CD14-positive monocyte (primary cell): ENCODE measurements at regions not wholly inside any gene's neighbourhood (a gene's known extent, or its start where the extent isn't known, plus 50 kb on each side); places are given as distances from the start of the nearest gene placed in this dataset.

Experiments used
- DNase-seq, 3 donors: peaks; one replicate each; pipeline ENCODE4 v3.0.0-alpha.2; 2011 to 2022
- H2AFZ ChIP-seq: 2 replicates; pipeline ENCODE4 v1.6.0; 2012; ENCODE audit warnings: mild to moderate bottlenecking, low read depth, low read length, inconsistent platforms; ENCODE audit not compliant: insufficient read depth, poor library complexity, severe bottlenecking
- H3K27ac ChIP-seq, 2 donors: 1 replicate in 1 of 2; 2 replicates in 1 of 2; pipeline ENCODE4 v1.5.1; 2012 to 2013; ENCODE audit warnings: low read length in 2 of 2, control low read depth in 1 of 2, inconsistent platforms in 1 of 2, low read depth in 1 of 2, mild to moderate bottlenecking in 1 of 2
- H3K27me3 ChIP-seq, 2 donors: one replicate each; pipeline versions ENCODE4 v1.6.0 to v1.6.1; 2011 to 2013; ENCODE audit warnings: low read length in 2 of 2; ENCODE audit not compliant: control insufficient read depth in 2 of 2, insufficient read depth in 2 of 2
- H3K36me3 ChIP-seq, 2 donors: replicated peaks in 1 of 2; 1 replicate in 1 of 2; 2 replicates in 1 of 2; pipeline versions ENCODE4 v1.5.1 to v1.6.1; 2012 to 2013; ENCODE audit warnings: low read length in 2 of 2, control low read depth in 1 of 2, inconsistent platforms in 1 of 2, mild to moderate bottlenecking in 1 of 2; ENCODE audit not compliant: insufficient read depth in 2 of 2, control insufficient read depth in 1 of 2
- H3K4me1 ChIP-seq, 2 donors: 1 replicate in 1 of 2; 2 replicates in 1 of 2; pipeline versions ENCODE4 v1.5.1 to v1.6.1; 2012 to 2013; ENCODE audit warnings: low read length in 2 of 2, control low read depth in 1 of 2, inconsistent platforms in 1 of 2, mild to moderate bottlenecking in 1 of 2, moderate library complexity in 1 of 2; ENCODE audit not compliant: insufficient read depth in 2 of 2, control insufficient read depth in 1 of 2
- H3K4me2 ChIP-seq: replicated peaks from 2 replicates; pipeline ENCODE3; 2012; ENCODE audit warnings: low read length, moderate library complexity, mild to moderate bottlenecking; ENCODE audit not compliant: poor library complexity, severe bottlenecking; ENCODE audit errors: extremely low read depth
- H3K4me3 ChIP-seq, 3 experiments: fragments of 200-600 bp in 1 of 3; sonication (generic) in 1 of 3; replicated peaks in 1 of 3; 1 replicate in 2 of 3; 2 replicates in 1 of 3; pipeline ENCODE4 v1.5.1; 2011 to 2013; ENCODE audit warnings: low read length in 3 of 3, mild to moderate bottlenecking in 3 of 3, control low read depth in 2 of 3, low read depth in 2 of 3, inconsistent platforms in 1 of 3, moderate library complexity in 1 of 3
- H3K79me2 ChIP-seq: 2 replicates; pipeline ENCODE4 v1.6.0; 2012; ENCODE audit warnings: mild to moderate bottlenecking, control low read depth, inconsistent platforms, low read length, moderate library complexity; ENCODE audit not compliant: insufficient read depth
- H3K9ac ChIP-seq: 2 replicates; pipeline ENCODE4 v1.6.0; 2017; ENCODE audit warnings: low read length, mild to moderate bottlenecking; ENCODE audit not compliant: insufficient read depth, poor library complexity, severe bottlenecking
- H3K9me3 ChIP-seq, 2 donors: replicated peaks in 1 of 2; 1 replicate in 1 of 2; 2 replicates in 1 of 2; pipeline versions ENCODE4 v1.5.1 to v1.6.1; 2012 to 2013; ENCODE audit warnings: low read length in 2 of 2, control low read depth in 1 of 2; ENCODE audit not compliant: control insufficient read depth in 1 of 2, insufficient read depth in 1 of 2
- H4K20me1 ChIP-seq: 2 replicates; pipeline ENCODE4 v1.6.0; 2012; ENCODE audit warnings: mild to moderate bottlenecking, low read length, control low read depth, moderate library complexity; ENCODE audit not compliant: insufficient read depth
- H3K27ac Mint-ChIP-seq, 7 donors: one replicate each; pipeline ENCODE4 v1.8.0; 2020; ENCODE audit warnings: mild to moderate bottlenecking in 7 of 7, mixed read lengths in 7 of 7, moderate library complexity in 6 of 7, inconsistent platforms in 2 of 7
- H3K27me3 Mint-ChIP-seq, 3 donors: one replicate each; pipeline ENCODE4 v1.8.0; 2021 to 2022; ENCODE audit warnings: low read depth in 3 of 3, mild to moderate bottlenecking in 3 of 3, mixed read lengths in 3 of 3, moderate library complexity in 3 of 3, inconsistent platforms in 1 of 3
- H3K36me3 Mint-ChIP-seq, 2 donors: one replicate each; pipeline ENCODE4 v1.8.0; 2020; ENCODE audit warnings: mixed read lengths in 2 of 2, inconsistent platforms in 1 of 2, mild to moderate bottlenecking in 1 of 2
- H3K4me1 Mint-ChIP-seq: one replicate; pipeline ENCODE4 v1.8.0; 2020; ENCODE audit warnings: mild to moderate bottlenecking, mixed read lengths
- H3K4me3 Mint-ChIP-seq, 2 donors: one replicate each; pipeline ENCODE4 v1.8.0; 2020; ENCODE audit warnings: mild to moderate bottlenecking in 2 of 2, mixed read lengths in 2 of 2, moderate library complexity in 1 of 2
- H3K9me3 Mint-ChIP-seq, 7 donors: one replicate each; pipeline ENCODE4 v1.8.0; 2020 to 2022; ENCODE audit warnings: mixed read lengths in 7 of 7, mild to moderate bottlenecking in 6 of 7, moderate library complexity in 6 of 7, inconsistent platforms in 2 of 7
- CTCF ChIP-seq: fragments of 200-600 bp; IDR thresholded peaks from one replicate; pipeline ENCODE4 v1.8.0; 2022; ENCODE audit warnings: antibody characterized with exemption, mild to moderate bottlenecking
- WGBS: methylation state at CpG from one replicate; pipeline ENCODE4 v1.1.5; 2013; ENCODE audit warnings: missing lambda C conversion rate; ENCODE audit not compliant: insufficient coverage; 5-methylcytosine and 5-hydroxymethylcytosine counted together
- intact Hi-C, 2 donors: fragments of 100-400 bp; cut with micrococcal nuclease; formaldehyde crosslinking; loops; one replicate each; pipeline versions ENCODE4 v1.15.0 to v1.15.1; 2023

GRCh38 chr16:73384506-73385089, 336.7 kb upstream of the ZFHX3 start:
- Mint-ChIP-seq H3K4me1 (peaks cover 2% of the 10 kb centered on the region), H3K4me3 (no peak overlapping the region), H3K9me3 (peaks cover 0 to 10% (median 9%) of the 10 kb centered on the region in 7 donors), H3K27me3 (no peaks in the 10 kb centered on the region), H3K36me3 (no peaks in the 10 kb centered on the region), H3K27ac (no peak overlapping the region)
- Histone ChIP-seq H4K20me1 (no peaks in the 10 kb centered on the region), H3K27me3 (no peaks in the 10 kb centered on the region), H2AFZ (no peak overlapping the region), H3K4me1 (no peaks in the 10 kb centered on the region), H3K36me3 (no peaks in the 10 kb centered on the region), H3K4me3 (no peak overlapping the region), H3K79me2 (no peaks in the 10 kb centered on the region), H3K9me3 (no peaks in the 10 kb centered on the region), H3K27ac (no peak overlapping the region), H3K4me2 (no peak overlapping the region), H3K9ac (no peak overlapping the region)
- intact Hi-C loops, result no loop called here
- WGBS, result 91% methylated on average over 4 of the region's 5 CpGs
- no peak for DNase-seq
- no peak for TF ChIP-seq CTCF

GRCh38 chr16:73383988-73384365, 336.0 kb upstream of the ZFHX3 start:
- Histone ChIP-seq H2AFZ (no peak overlapping the region), H3K9me3 (no peaks in the 10 kb centered on the region), H3K4me2 (no peak overlapping the region), H3K4me1 (no peaks in the 10 kb centered on the region), H3K27ac (no peak overlapping the region), H4K20me1 (no peaks in the 10 kb centered on the region), H3K36me3 (no peaks in the 10 kb centered on the region), H3K79me2 (no peaks in the 10 kb centered on the region), H3K27me3 (no peaks in the 10 kb centered on the region), H3K4me3 (no peak overlapping the region), H3K9ac (no peak overlapping the region)
- H3K27me3 Mint-ChIP-seq, result no peaks in the 10 kb centered on the region
- no peaks in the 10 kb centered on the region for H3K36me3 Mint-ChIP-seq
- intact Hi-C loops, result no loop called here
- TF ChIP-seq CTCF, result no peak
- peaks cover 0 to 10% (median 8%) of the 10 kb centered on the region in 7 donors for H3K9me3 Mint-ChIP-seq
- WGBS, result no CpG with 5 or more reads among the region's 3 CpGs
- no peak overlapping the region for H3K4me3 Mint-ChIP-seq
- peaks cover 2% of the 10 kb centered on the region for H3K4me1 Mint-ChIP-seq
- H3K27ac Mint-ChIP-seq, result no peak overlapping the region
- no peak for DNase-seq
